Upper lobe of left lung (tissue), 6 donors: ENCODE measurements at regions not wholly inside any gene's neighbourhood (a gene's known extent, or its start where the extent isn't known, plus 50 kb on each side); places are given as distances from the start of the nearest gene placed in this dataset.

ENCODE experiments used
- ATAC-seq, 2 donors: fragments of 200-7000 bp; cut with Tn5 transposase; one replicate each; pipeline ENCODE4 v1.9.1; 2022; ENCODE audit warnings: mild to moderate bottlenecking in 2 of 2, moderate library complexity in 2 of 2; ENCODE audit not compliant: low FRiP score in 2 of 2
- DNase-seq, 2 donors: peaks; one replicate each; pipeline ENCODE4 v3.0.0-alpha.2; 2019 to 2020
- H3K27ac ChIP-seq, 4 donors: fragments of 200-600 bp; sonication (generic); one replicate each; pipeline ENCODE4 v1.5.1; 2016 to 2019
- H3K27me3 ChIP-seq, 4 donors: fragments of 200-600 bp; sonication (generic); one replicate each; pipeline ENCODE4 v1.5.1; 2017 to 2019
- H3K36me3 ChIP-seq, 4 donors: fragments of 200-600 bp; sonication (generic); one replicate each; pipeline ENCODE4 v1.5.1; 2016 to 2019
- H3K4me1 ChIP-seq, 4 donors: fragments of 200-600 bp; sonication (generic); one replicate each; pipeline ENCODE4 v1.5.1; 2018 to 2019
- H3K4me3 ChIP-seq, 4 donors: fragments of 200-600 bp; sonication (generic); one replicate each; pipeline ENCODE4 v1.5.1; 2017 to 2019; ENCODE audit warnings: mild to moderate bottlenecking in 2 of 4, moderate library complexity in 1 of 4
- H3K9me3 ChIP-seq, 4 donors: fragments of 200-600 bp; sonication (generic); one replicate each; pipeline ENCODE4 v1.5.1; 2018 to 2019
- CTCF ChIP-seq, 6 experiments: fragments of 450-650 bp in 4 of 6; fragments of 200-600 bp in 2 of 6; sonication (generic) in 2 of 6; IDR thresholded peaks; one replicate each; pipeline ENCODE4 v1.5.1; 2016 to 2019; ENCODE audit warnings: antibody characterized with exemption in 6 of 6
- EP300 ChIP-seq, 4 donors: sonication (generic); formaldehyde crosslinking; IDR thresholded peaks; one replicate each; pipeline ENCODE4 v1.5.1; 2017; ENCODE audit warnings: antibody characterized with exemption in 4 of 4, control low read depth in 2 of 4
- POLR2A ChIP-seq, 4 donors: fragments of 450-650 bp; IDR thresholded peaks; one replicate each; pipeline ENCODE4 v1.5.1; 2016 to 2017; ENCODE audit warnings: antibody characterized with exemption in 4 of 4, mild to moderate bottlenecking in 2 of 4
- POLR2AphosphoS5 ChIP-seq, 2 donors: sonication (generic); formaldehyde crosslinking; IDR thresholded peaks; one replicate each; pipeline ENCODE4 v1.5.1; 2017; ENCODE audit warnings: antibody characterized with exemption in 2 of 2
- WGBS, 2 donors: methylation state at CpG; one replicate each; pipeline ENCODE4 v1.1.5; 2017 to 2018; 5-methylcytosine and 5-hydroxymethylcytosine counted together
- donor health status: DM: no; HTN: no; CAD: no; lungs with moderate emphysema.
- donor health status: DM: no; HTN: yes; CAD: no; lungs with severe emphysema.

DNA sequence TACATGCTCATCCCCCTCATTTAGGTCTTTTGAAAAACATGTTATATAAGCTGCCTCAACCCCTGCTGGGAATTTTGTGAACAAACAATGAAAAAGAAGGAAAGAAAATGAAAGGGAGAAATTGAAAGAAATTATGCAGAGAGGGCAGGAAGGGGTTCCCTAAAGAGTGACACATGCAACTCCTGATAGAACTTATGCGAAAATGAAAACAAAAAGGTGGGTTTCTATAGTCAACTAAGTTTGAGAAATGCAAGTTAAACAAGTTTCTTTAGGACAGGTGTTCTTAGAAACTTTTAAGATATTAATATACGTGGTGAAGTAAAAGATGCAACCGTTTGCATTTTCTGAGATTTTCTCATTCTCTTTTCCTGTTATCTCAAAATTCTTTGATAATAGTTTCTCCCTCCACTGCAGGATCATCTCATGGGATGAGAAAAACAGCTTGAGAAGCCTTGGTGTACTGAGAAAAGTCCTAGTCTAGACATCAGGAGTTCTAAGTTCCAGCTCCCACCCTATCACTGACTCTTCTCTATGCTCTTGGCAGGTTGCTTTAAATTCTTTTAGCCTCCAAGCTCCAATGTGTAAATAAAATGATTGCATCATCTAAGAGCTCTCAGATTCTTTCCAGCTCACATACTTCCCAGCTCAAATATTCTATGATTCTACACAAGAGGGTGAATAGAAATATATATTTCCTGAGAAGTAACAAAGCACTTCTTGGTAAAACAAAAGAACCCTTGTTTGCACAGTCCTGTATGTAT lies 109.2 kb downstream of the FAM76B start:
- Histone ChIP-seq H3K36me3 (no peaks in the 10 kb centered on the region), H3K4me3 (no peak overlapping the region), H3K27me3 (no peaks in the 10 kb centered on the region), H3K27ac (peak overlapping the region in 3 of 4 donors; percentile 34 to 55 (median 39)), H3K4me1 (peaks cover 7 to 14% (median 12%) of the 10 kb centered on the region in 4 donors), H3K9me3 (no peaks in the 10 kb centered on the region)
- DNase-seq, result no peak
- WGBS, 2 donors, result 58 to 61% methylated on average over 3 of the region's 3 CpGs
- TF ChIP-seq POLR2AphosphoS5 (IDR thresholded peaks at IDR 0.05) (no peak), CTCF (IDR thresholded peaks at IDR 0.05) (no peak), EP300 (IDR thresholded peaks at IDR 0.05) (no peak), POLR2A (IDR thresholded peaks at IDR 0.05) (no peak)
- ATAC-seq, result peak; percentile 84 to 90

DNA sequence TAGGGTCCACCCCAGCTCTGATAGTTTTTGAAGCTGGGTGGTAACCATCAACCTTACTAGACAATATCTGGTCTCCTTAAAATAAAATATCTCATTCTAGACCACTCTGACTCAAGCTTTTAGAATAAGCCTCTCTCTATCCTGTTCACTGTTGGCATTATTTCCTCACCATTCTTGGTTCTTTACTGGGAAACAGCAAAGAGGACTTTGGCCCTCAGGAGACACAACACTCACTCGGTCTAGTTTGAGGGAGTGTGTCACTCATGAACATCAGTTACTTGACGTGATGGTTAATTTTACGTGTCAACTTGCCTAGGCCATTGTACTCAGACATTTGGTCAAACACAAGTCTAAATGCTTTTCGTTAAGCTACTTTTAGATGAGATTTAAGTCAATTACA lies 110.6 kb downstream of the FAM76B start:
- Histone ChIP-seq H3K9me3 (no peaks in the 10 kb centered on the region), H3K4me1 (peaks cover 7 to 14% (median 12%) of the 10 kb centered on the region in 4 donors), H3K4me3 (no peak overlapping the region), H3K36me3 (no peaks in the 10 kb centered on the region), H3K27me3 (no peaks in the 10 kb centered on the region), H3K27ac (no peak overlapping the region)
- TF ChIP-seq POLR2A (IDR thresholded peaks at IDR 0.05), result no peak
- no peak for TF ChIP-seq CTCF (IDR thresholded peaks at IDR 0.05)
- no peak for TF ChIP-seq POLR2AphosphoS5 (IDR thresholded peaks at IDR 0.05)
- TF ChIP-seq EP300 (IDR thresholded peaks at IDR 0.05), result no peak
- DNase-seq (no peak), ATAC-seq (no peak)
- 98 to 99% methylated on average over 4 of the region's 4 CpGs for WGBS, 2 donors

GRCh38 chr11:95676308-95676707 lies 113.3 kb downstream of the FAM76B start:
- TF ChIP-seq EP300 (IDR thresholded peaks at IDR 0.05) (no peak), POLR2AphosphoS5 (IDR thresholded peaks at IDR 0.05) (no peak), POLR2A (IDR thresholded peaks at IDR 0.05) (no peak), CTCF (IDR thresholded peaks at IDR 0.05) (no peak)
- H3K36me3 ChIP-seq, result no peaks in the 10 kb centered on the region
- DNase-seq (no peak), ATAC-seq (no peak)
- H3K9me3 ChIP-seq, result no peaks in the 10 kb centered on the region
- H3K4me3 ChIP-seq, result no peak overlapping the region
- peaks cover 6 to 14% (median 12%) of the 10 kb centered on the region in 4 donors for H3K4me1 ChIP-seq
- no peak overlapping the region for H3K27ac ChIP-seq
- no peaks in the 10 kb centered on the region for H3K27me3 ChIP-seq
- WGBS, 2 donors, result 81 to 91% methylated on average over 4 of the region's 4 CpGs

DNA sequence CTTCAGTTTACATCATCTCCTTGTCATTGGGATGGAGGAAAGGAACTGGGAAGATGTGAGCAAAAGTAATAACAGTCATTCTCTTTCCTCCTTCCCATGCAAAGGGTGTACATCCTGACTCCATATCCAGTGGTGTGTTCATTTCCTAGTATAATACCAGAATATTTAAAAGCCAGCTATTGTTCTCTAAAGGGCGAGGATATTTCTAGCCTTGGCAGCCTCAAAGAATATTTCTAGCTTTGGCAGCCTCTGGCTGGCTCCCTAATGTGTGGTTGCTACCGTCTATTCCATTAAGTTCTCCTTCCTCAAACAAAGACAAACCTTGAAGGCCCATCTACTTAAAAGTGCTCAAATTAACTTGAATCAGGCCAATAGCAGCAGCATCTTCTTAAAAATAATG lies 114.0 kb downstream of the FAM76B start:
- Histone ChIP-seq H3K36me3 (no peaks in the 10 kb centered on the region), H3K27me3 (no peaks in the 10 kb centered on the region), H3K9me3 (no peaks in the 10 kb centered on the region), H3K27ac (no peak overlapping the region), H3K4me1 (peaks cover 0 to 6% (median 6%) of the 10 kb centered on the region in 4 donors), H3K4me3 (no peak overlapping the region)
- 71% methylated on average over 2 of the region's 2 CpGs for WGBS, 2 donors
- ATAC-seq, result no peak
- no peak for DNase-seq
- TF ChIP-seq CTCF (IDR thresholded peaks at IDR 0.05) (no peak), POLR2AphosphoS5 (IDR thresholded peaks at IDR 0.05) (no peak), EP300 (IDR thresholded peaks at IDR 0.05) (no peak), POLR2A (IDR thresholded peaks at IDR 0.05) (no peak)
